ENCODE measurements at regions not wholly inside any gene's neighbourhood (a gene's known extent, or its start where the extent isn't known, plus 50 kb on each side); places are given as distances from the start of the nearest gene placed in this dataset.

DNA sequence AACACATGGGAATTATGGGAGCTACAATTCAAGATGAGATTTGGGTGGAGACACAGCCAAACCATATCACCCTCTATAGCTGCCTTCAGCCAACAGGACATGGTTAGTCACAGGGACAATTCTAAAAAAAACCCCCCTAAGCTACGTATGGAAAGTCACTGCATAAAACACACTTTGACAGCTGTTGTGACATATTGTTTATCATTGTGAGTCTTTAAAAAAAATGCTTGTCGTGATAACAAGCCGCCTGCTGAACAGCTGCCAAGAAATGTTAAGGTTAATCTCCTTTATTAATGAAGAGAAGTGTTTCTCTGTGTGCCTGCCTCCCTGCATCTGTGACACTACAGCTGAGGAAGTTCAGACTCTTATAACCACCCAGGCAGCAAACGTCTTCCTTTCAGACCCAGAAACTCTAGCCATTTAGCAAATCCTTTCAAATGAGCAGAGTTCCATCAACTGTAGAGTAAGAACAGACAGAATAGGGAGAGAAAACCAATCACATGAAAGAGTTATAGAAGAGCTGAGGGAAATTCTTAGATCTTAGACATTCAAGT is 1459.6 kb upstream of the TMEM132C start:
- H3K4me3 Mint-ChIP-seq (ENCODE audit: unreplicated experiment): no peak overlapping the region
- TF ChIP-seq, protein P1, sequence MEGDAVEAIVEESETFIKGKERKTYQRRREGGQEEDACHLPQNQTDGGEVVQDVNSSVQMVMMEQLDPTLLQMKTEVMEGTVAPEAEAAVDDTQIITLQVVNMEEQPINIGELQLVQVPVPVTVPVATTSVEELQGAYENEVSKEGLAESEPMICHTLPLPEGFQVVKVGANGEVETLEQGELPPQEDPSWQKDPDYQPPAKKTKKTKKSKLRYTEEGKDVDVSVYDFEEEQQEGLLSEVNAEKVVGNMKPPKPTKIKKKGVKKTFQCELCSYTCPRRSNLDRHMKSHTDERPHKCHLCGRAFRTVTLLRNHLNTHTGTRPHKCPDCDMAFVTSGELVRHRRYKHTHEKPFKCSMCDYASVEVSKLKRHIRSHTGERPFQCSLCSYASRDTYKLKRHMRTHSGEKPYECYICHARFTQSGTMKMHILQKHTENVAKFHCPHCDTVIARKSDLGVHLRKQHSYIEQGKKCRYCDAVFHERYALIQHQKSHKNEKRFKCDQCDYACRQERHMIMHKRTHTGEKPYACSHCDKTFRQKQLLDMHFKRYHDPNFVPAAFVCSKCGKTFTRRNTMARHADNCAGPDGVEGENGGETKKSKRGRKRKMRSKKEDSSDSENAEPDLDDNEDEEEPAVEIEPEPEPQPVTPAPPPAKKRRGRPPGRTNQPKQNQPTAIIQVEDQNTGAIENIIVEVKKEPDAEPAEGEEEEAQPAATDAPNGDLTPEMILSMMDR (IDR thresholded peaks at IDR 0.05): no peak
- H3K27ac Mint-ChIP-seq (ENCODE audit: unreplicated experiment): no peak overlapping the region
- no peaks in the 10 kb centered on the region for H3K4me1 Mint-ChIP-seq (ENCODE audit: unreplicated experiment)
- no peaks in the 10 kb centered on the region for H3K27me3 Mint-ChIP-seq (ENCODE audit: unreplicated experiment)
- H3K36me3 Mint-ChIP-seq (ENCODE audit: unreplicated experiment): no peaks in the 10 kb centered on the region
- peaks cover 30% of the 10 kb centered on the region for H3K9me3 Mint-ChIP-seq (ENCODE audit: unreplicated experiment)
- DNase-seq (ENCODE audit: extremely low spot score, unreplicated experiment): no peak

DNA sequence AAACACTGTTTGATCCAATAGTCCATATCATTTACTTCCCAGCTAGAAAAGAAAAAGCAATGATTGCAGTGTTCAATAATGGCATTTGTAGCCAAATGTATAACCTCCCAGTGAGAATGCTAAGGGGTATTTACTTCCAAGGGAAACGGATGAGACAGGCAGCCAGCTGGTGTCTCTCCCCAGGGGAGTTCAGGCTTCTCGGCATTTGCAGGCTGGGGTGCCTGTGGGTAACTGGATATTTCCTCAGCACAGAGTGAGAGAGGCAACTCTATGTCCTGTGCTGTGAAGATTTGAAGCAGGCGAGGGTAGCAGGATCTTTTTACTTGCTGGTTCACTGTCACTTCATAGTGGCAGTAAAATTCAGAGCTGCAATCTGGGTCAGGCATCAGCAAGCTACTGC is 1455.6 kb upstream of the TMEM132C start:
- Mint-ChIP-seq H3K4me3 (ENCODE audit: unreplicated experiment) (no peak overlapping the region), H3K4me1 (ENCODE audit: unreplicated experiment) (no peaks in the 10 kb centered on the region), H3K9me3 (ENCODE audit: unreplicated experiment) (peaks cover 28% of the 10 kb centered on the region), H3K36me3 (ENCODE audit: unreplicated experiment) (no peaks in the 10 kb centered on the region), H3K27ac (ENCODE audit: unreplicated experiment) (no peak overlapping the region), H3K27me3 (ENCODE audit: unreplicated experiment) (no peaks in the 10 kb centered on the region)
- no peak for DNase-seq (ENCODE audit: extremely low spot score, unreplicated experiment)
- TF ChIP-seq, protein P1 (IDR thresholded peaks at IDR 0.05): no peak

DNA sequence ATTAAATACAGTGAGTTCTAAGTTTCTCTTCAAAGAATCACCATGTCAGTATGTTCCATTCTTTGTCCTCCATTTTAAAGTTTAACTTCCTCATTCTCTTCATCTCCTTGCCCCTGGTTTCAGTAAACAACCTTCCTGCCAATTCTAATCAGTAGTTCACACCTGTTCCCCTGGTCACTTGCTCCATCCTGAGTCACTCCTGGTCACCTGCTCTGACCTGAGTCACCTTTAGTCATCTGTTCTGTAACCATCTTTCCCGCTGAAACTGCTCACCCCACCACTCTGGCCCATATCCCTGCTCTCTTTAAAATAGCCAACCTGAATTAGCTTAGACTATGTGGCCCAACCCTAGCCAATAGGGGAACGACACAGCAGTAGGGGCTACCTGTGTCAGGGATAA is 1447.4 kb upstream of the TMEM132C start:
- Mint-ChIP-seq H3K27ac (ENCODE audit: unreplicated experiment) (no peak overlapping the region), H3K9me3 (ENCODE audit: unreplicated experiment) (peaks cover 68% of the 10 kb centered on the region), H3K27me3 (ENCODE audit: unreplicated experiment) (no peaks in the 10 kb centered on the region), H3K36me3 (ENCODE audit: unreplicated experiment) (no peaks in the 10 kb centered on the region), H3K4me1 (ENCODE audit: unreplicated experiment) (no peaks in the 10 kb centered on the region), H3K4me3 (ENCODE audit: unreplicated experiment) (no peak overlapping the region)
- TF ChIP-seq, protein P1 (IDR thresholded peaks at IDR 0.05): no peak
- DNase-seq (ENCODE audit: extremely low spot score, unreplicated experiment): no peak

DNA sequence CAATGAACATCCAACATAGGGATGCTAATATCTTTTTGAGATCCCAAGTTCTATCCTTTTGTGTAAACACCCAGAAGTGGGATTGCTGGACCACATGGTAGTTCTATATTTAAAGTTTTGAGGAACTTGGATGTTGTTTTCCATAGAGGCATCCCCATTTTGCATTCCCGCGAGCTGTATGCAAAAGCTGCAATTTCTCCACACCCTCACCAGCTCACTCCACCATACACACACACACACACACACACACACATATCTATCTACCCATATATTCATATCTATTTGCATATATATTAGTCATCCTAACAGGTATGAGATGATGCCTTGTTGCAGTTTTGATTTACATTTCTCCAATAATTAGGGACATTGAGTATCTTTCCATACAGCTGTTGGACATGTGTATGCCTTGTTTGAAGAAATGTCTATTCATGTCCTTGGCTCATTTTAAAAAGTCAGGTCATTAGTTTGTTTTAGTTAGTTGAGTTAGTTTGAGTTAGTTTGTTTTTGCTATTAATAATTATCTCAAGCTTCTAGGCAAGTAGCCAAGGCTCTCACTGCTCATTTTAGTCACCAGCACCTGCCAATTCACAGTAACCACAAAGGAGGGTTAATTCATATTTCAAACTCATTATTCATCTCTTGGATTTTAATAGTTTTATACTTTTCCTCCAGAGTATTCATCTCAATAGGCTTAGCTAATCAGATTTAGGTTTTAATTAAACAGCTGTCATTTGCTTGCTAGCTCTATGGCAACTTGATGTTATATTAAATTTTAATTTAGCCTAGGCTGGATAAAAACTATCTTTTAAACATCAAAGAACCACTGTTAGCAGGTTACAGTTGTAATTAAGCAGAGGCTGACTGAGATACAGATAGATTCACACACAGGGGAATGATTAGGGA is 1435.9 kb upstream of the TMEM132C start:
- no peaks in the 10 kb centered on the region for H3K36me3 Mint-ChIP-seq (ENCODE audit: unreplicated experiment)
- TF ChIP-seq, protein P1 (IDR thresholded peaks at IDR 0.05): no peak
- no peak for DNase-seq (ENCODE audit: extremely low spot score, unreplicated experiment)
- no peaks in the 10 kb centered on the region for H3K4me1 Mint-ChIP-seq (ENCODE audit: unreplicated experiment)
- H3K4me3 Mint-ChIP-seq (ENCODE audit: unreplicated experiment): no peak overlapping the region
- no peak overlapping the region for H3K27ac Mint-ChIP-seq (ENCODE audit: unreplicated experiment)
- H3K27me3 Mint-ChIP-seq (ENCODE audit: unreplicated experiment): no peaks in the 10 kb centered on the region
- H3K9me3 Mint-ChIP-seq (ENCODE audit: unreplicated experiment): peaks cover 60% of the 10 kb centered on the region

DNA sequence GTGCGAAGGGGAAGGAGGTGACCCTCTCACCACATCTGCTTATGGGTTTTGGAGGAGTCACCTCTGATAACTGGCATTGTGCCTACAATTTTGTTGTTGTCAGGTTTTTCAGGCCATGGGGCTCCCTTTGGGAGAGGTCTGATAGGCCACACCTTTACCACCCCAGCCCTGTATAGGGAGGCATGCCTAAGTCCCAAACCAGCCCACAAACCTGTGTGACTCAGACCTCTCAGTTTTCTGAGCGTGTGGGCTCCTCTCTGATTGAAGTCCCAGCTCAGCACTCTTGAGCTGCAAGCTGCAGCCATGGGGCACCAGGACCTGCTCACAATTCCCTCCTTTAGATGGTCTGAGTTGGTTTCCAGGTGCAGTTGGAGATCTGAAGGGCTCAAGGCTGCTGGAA is 1429.3 kb upstream of the TMEM132C start:
- H3K9me3 Mint-ChIP-seq (ENCODE audit: unreplicated experiment): peaks cover 76% of the 10 kb centered on the region
- TF ChIP-seq, protein P1 (IDR thresholded peaks at IDR 0.05): no peak

More for the DNA sequence above, 1429.3 kb upstream of the TMEM132C start:
- Mint-ChIP-seq H3K27ac (ENCODE audit: unreplicated experiment) (no peak overlapping the region), H3K4me3 (ENCODE audit: unreplicated experiment) (no peak overlapping the region), H3K36me3 (ENCODE audit: unreplicated experiment) (no peaks in the 10 kb centered on the region), H3K4me1 (ENCODE audit: unreplicated experiment) (no peaks in the 10 kb centered on the region), H3K27me3 (ENCODE audit: unreplicated experiment) (no peaks in the 10 kb centered on the region)
- no peak for DNase-seq (ENCODE audit: extremely low spot score, unreplicated experiment)

Data from osteocyte (in vitro differentiated cells).